Choroid plexus epithelial cell (primary cell): ENCODE measurements at regions not wholly inside any gene's neighbourhood (a gene's known extent, or its start where the extent isn't known, plus 50 kb on each side); places are given as distances from the start of the nearest gene placed in this dataset.

Experiments
- DNase-seq: peaks from one replicate; pipeline ENCODE4 v3.0.0-alpha.2; 2010; ENCODE audit warnings: low read depth
- H3K4me3 ChIP-seq: 2 replicates; pipeline ENCODE4 v1.5.1; 2011; ENCODE audit warnings: low read depth, mild to moderate bottlenecking, control low read depth, low read length, moderate library complexity
- CTCF ChIP-seq: conservative IDR thresholded peaks from 2 replicates; pipeline ENCODE4 v1.5.1; 2011; ENCODE audit warnings: low read depth, mild to moderate bottlenecking, control low read depth, inconsistent platforms, low read length, moderate library complexity

DNA sequence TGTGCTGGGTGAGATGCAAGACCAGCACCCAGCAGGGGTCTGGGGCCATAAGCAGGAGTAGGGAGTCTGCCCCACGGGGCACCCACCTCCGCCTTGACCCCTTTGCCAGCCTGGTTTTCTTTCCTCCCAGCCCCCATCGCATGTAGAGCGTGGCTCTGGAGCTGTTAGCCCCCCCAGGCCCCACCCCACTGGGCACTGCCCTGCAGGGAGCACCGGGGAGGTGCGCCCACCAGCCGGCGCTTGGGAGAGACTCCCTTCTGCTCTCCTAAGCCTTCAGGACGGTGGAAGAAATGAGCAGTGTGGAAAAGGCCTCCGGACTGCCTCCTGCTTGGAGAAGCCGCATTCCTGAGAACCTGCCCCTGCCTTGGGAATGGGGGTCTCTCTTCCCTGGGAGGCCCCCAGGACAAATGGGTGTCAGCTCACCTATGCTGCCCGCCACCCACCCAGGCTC lies 186.2 kb downstream of the IRF8 start:
- no peak for DNase-seq
- H3K4me3 ChIP-seq = no peak overlapping the region
- TF ChIP-seq CTCF = no peak

DNA sequence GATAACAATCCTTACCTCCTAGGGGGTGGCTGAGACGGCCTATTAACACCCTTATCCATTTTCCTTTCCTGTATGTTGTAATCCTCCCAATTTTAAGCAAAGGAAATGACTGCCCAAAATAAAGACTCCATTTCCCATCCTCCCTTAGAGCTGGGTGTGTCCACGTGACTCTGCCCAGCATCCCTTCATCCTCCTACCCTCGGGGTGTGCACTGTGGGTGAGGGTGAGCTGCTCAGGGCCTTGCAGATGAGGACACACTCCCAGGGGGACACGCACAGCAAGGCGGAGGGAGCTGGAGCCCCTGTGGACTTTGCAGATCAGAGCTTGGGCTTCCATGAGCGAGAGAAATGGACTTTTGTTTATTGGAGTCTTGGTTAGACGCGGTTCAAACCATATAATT lies 186.8 kb downstream of the IRF8 start:
- TF ChIP-seq CTCF = no peak
- no peak overlapping the region for H3K4me3 ChIP-seq
- DNase-seq = no peak

- H3K4me3 ChIP-seq = no peak overlapping the region
- TF ChIP-seq CTCF = no peak
Observed at GRCh38 chr16:86086471-86086870, 187.5 kb downstream of the IRF8 start.

DNA sequence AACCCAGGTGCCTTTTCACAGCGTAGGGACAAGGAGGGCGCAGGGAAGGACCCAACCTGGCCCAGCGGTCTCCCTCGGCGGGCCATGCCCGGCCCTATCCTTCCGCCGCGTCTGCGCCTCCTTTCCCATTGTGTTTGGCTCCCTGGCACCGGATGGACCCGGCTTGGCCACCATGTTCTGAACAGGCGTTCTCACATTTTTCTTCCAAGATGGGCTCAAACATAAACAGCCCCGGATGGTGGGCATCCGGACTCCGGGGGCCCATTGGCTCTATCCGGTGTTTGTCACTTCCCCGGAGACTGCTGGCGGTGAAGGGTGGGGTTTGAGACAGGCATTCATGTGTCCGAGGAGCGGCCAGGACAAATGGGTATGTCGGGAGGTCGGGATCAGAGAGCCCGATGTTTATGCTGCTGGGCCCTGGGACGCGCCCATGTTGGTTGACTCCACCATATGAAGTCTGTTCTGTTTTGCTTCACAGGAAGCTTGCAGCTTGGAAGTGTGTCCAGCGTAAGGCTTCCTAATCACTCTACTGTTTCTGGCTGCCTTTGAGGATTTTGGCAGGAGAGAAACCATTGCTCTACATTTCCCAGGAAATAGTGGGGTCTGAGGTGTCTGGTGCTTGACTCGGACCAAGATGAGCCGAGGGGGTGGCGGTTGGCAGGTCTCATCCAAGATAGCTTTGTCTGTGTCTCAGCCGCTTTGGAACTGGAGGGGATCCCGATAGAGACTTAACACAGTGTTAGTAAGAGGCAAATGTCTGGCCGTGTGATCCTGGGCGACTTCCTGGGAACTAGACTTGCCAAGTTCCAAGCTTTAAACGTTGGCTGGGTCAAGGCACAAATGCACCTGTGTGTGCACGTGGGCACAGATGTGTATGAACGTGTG lies 188.3 kb downstream of the IRF8 start:
- H3K4me3 ChIP-seq = no peak overlapping the region
- DNase-seq = no peak
- TF ChIP-seq CTCF = no peak

More at GRCh38 chr16:86086471-86086870, 187.5 kb downstream of the IRF8 start:
- no peak for DNase-seq

DNA sequence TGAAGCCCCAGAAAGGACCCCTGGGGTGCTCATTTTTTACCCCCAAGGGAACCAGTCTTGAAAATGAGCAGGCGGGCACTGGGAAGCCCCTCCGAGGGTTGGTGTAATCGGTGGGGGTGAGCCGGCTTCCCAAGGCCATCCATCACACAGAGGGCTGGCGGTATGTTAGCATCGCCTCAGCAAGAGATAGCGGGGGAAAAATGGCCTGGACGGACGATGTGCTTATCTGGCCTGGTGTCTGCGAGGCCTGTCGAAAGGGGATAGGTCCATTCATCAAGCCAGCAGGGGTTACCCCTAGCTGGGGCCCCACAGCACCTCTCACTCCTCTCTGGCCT lies 188.9 kb downstream of the IRF8 start:
- DNase-seq = no peak
- H3K4me3 ChIP-seq = no peak overlapping the region
- no peak for TF ChIP-seq CTCF

- DNase-seq = no peak
Observed at GRCh38 chr16:86088287-86088686, 189.3 kb downstream of the IRF8 start.

More at GRCh38 chr16:86088287-86088686, 189.3 kb downstream of the IRF8 start:
- no peak for TF ChIP-seq CTCF
- H3K4me3 ChIP-seq = no peak overlapping the region
